ENCODE measurements at regions not wholly inside any gene's neighbourhood (a gene's known extent, or its start where the extent isn't known, plus 50 kb on each side); places are given as distances from the start of the nearest gene placed in this dataset.

- no peak overlapping the region for H3K4me3 ChIP-seq (ENCODE audit: low read depth in 1 of 2, low read length in 2 of 2)
Measured at GRCh38 chr19:28341810-28342350, 871.1 kb downstream of the UQCRFS1 start.

GRCh38 chr19:28334419-28334818, 878.5 kb downstream of the UQCRFS1 start:
- Histone ChIP-seq H3K4me1 (ENCODE audit: insufficient read depth, low read length) (no peaks in the 10 kb centered on the region), H3K9me3 (ENCODE audit: low read length) (no peaks in the 10 kb centered on the region), H3K36me3 (ENCODE audit: insufficient read depth, low read length) (no peaks in the 10 kb centered on the region), H3K27ac (ENCODE audit: low read depth, low read length) (no peak overlapping the region), H3K4me3 (ENCODE audit: low read depth in 1 of 2, low read length in 2 of 2) (no peak overlapping the region), H3K27me3 (ENCODE audit: control insufficient read depth in 1 of 2, insufficient read depth in 2 of 2, low read length in 2 of 2) (no peaks in the 10 kb centered on the region), H3K9ac (ENCODE audit: low read length) (no peak overlapping the region)

More at GRCh38 chr19:28341810-28342350, 871.1 kb downstream of the UQCRFS1 start:
- Histone ChIP-seq H3K9me3 (ENCODE audit: low read length) (no peaks in the 10 kb centered on the region), H3K36me3 (ENCODE audit: insufficient read depth, low read length) (no peaks in the 10 kb centered on the region), H3K27me3 (ENCODE audit: control insufficient read depth in 1 of 2, insufficient read depth in 2 of 2, low read length in 2 of 2) (no peaks in the 10 kb centered on the region), H3K4me1 (ENCODE audit: insufficient read depth, low read length) (no peaks in the 10 kb centered on the region), H3K9ac (ENCODE audit: low read length) (no peak overlapping the region), H3K27ac (ENCODE audit: low read depth, low read length) (no peak overlapping the region)

- H3K9me3 ChIP-seq (ENCODE audit: low read length) = no peaks in the 10 kb centered on the region
- no peak overlapping the region for H3K4me3 ChIP-seq (ENCODE audit: low read depth in 1 of 2, low read length in 2 of 2)
- H3K27ac ChIP-seq (ENCODE audit: low read depth, low read length) = no peak overlapping the region
- H3K4me1 ChIP-seq (ENCODE audit: insufficient read depth, low read length) = no peaks in the 10 kb centered on the region
- H3K9ac ChIP-seq (ENCODE audit: low read length) = no peak overlapping the region
- H3K27me3 ChIP-seq (ENCODE audit: control insufficient read depth in 1 of 2, insufficient read depth in 2 of 2, low read length in 2 of 2) = no peaks in the 10 kb centered on the region
- no peaks in the 10 kb centered on the region for H3K36me3 ChIP-seq (ENCODE audit: insufficient read depth, low read length)
Measured at GRCh38 chr19:28333909-28334308, 879.0 kb downstream of the UQCRFS1 start.

GRCh38 chr19:28332886-28333285, 880.1 kb downstream of the UQCRFS1 start:
- no peaks in the 10 kb centered on the region for H3K36me3 ChIP-seq (ENCODE audit: insufficient read depth, low read length)
- H3K9me3 ChIP-seq (ENCODE audit: low read length) = no peaks in the 10 kb centered on the region
- H3K27ac ChIP-seq (ENCODE audit: low read depth, low read length) = no peak overlapping the region
- H3K9ac ChIP-seq (ENCODE audit: low read length) = no peak overlapping the region
- H3K27me3 ChIP-seq (ENCODE audit: control insufficient read depth in 1 of 2, insufficient read depth in 2 of 2, low read length in 2 of 2) = no peaks in the 10 kb centered on the region
- no peaks in the 10 kb centered on the region for H3K4me1 ChIP-seq (ENCODE audit: insufficient read depth, low read length)
- H3K4me3 ChIP-seq (ENCODE audit: low read depth in 1 of 2, low read length in 2 of 2) = no peak overlapping the region

GRCh38 chr19:28332351-28332750, 880.6 kb downstream of the UQCRFS1 start:
- Histone ChIP-seq H3K36me3 (ENCODE audit: insufficient read depth, low read length) (no peaks in the 10 kb centered on the region), H3K9me3 (ENCODE audit: low read length) (no peaks in the 10 kb centered on the region), H3K27me3 (ENCODE audit: control insufficient read depth in 1 of 2, insufficient read depth in 2 of 2, low read length in 2 of 2) (no peaks in the 10 kb centered on the region)

GRCh38 chr19:28331596-28331995, 881.4 kb downstream of the UQCRFS1 start:
- H3K4me1 ChIP-seq (ENCODE audit: insufficient read depth, low read length) = no peaks in the 10 kb centered on the region
- H3K9ac ChIP-seq (ENCODE audit: low read length) = no peak overlapping the region
- no peak overlapping the region for H3K4me3 ChIP-seq (ENCODE audit: low read depth in 1 of 2, low read length in 2 of 2)
- H3K27ac ChIP-seq (ENCODE audit: low read depth, low read length) = no peak overlapping the region
- H3K27me3 ChIP-seq (ENCODE audit: control insufficient read depth in 1 of 2, insufficient read depth in 2 of 2, low read length in 2 of 2) = no peaks in the 10 kb centered on the region
- H3K36me3 ChIP-seq (ENCODE audit: insufficient read depth, low read length) = no peaks in the 10 kb centered on the region
- H3K9me3 ChIP-seq (ENCODE audit: low read length) = no peaks in the 10 kb centered on the region

More at GRCh38 chr19:28332351-28332750, 880.6 kb downstream of the UQCRFS1 start:
- no peak overlapping the region for H3K4me3 ChIP-seq (ENCODE audit: low read depth in 1 of 2, low read length in 2 of 2)
- no peaks in the 10 kb centered on the region for H3K4me1 ChIP-seq (ENCODE audit: insufficient read depth, low read length)
- no peak overlapping the region for H3K9ac ChIP-seq (ENCODE audit: low read length)
- no peak overlapping the region for H3K27ac ChIP-seq (ENCODE audit: low read depth, low read length)

- no peaks in the 10 kb centered on the region for H3K27me3 ChIP-seq (ENCODE audit: control insufficient read depth in 1 of 2, insufficient read depth in 2 of 2, low read length in 2 of 2)
- H3K9me3 ChIP-seq (ENCODE audit: low read length) = no peaks in the 10 kb centered on the region
- no peak overlapping the region for H3K27ac ChIP-seq (ENCODE audit: low read depth, low read length)
- H3K9ac ChIP-seq (ENCODE audit: low read length) = no peak overlapping the region
- no peak overlapping the region for H3K4me3 ChIP-seq (ENCODE audit: low read depth in 1 of 2, low read length in 2 of 2)
- H3K36me3 ChIP-seq (ENCODE audit: insufficient read depth, low read length) = no peaks in the 10 kb centered on the region
- H3K4me1 ChIP-seq (ENCODE audit: insufficient read depth, low read length) = no peaks in the 10 kb centered on the region
Measured at GRCh38 chr19:28330831-28331230, 882.1 kb downstream of the UQCRFS1 start.

GRCh38 chr19:28329429-28329828, 883.5 kb downstream of the UQCRFS1 start:
- no peak overlapping the region for H3K4me3 ChIP-seq (ENCODE audit: low read depth in 1 of 2, low read length in 2 of 2)
- H3K9ac ChIP-seq (ENCODE audit: low read length) = no peak overlapping the region
- no peaks in the 10 kb centered on the region for H3K27me3 ChIP-seq (ENCODE audit: control insufficient read depth in 1 of 2, insufficient read depth in 2 of 2, low read length in 2 of 2)
- no peaks in the 10 kb centered on the region for H3K4me1 ChIP-seq (ENCODE audit: insufficient read depth, low read length)
- H3K36me3 ChIP-seq (ENCODE audit: insufficient read depth, low read length) = no peaks in the 10 kb centered on the region
- H3K27ac ChIP-seq (ENCODE audit: low read depth, low read length) = no peak overlapping the region
- no peaks in the 10 kb centered on the region for H3K9me3 ChIP-seq (ENCODE audit: low read length)

GRCh38 chr19:28327905-28328304, 885.0 kb downstream of the UQCRFS1 start:
- no peaks in the 10 kb centered on the region for H3K27me3 ChIP-seq (ENCODE audit: control insufficient read depth in 1 of 2, insufficient read depth in 2 of 2, low read length in 2 of 2)
- no peaks in the 10 kb centered on the region for H3K36me3 ChIP-seq (ENCODE audit: insufficient read depth, low read length)
- no peak overlapping the region for H3K9ac ChIP-seq (ENCODE audit: low read length)
- no peaks in the 10 kb centered on the region for H3K9me3 ChIP-seq (ENCODE audit: low read length)
- no peak overlapping the region for H3K27ac ChIP-seq (ENCODE audit: low read depth, low read length)
- no peak overlapping the region for H3K4me3 ChIP-seq (ENCODE audit: low read depth in 1 of 2, low read length in 2 of 2)
- no peaks in the 10 kb centered on the region for H3K4me1 ChIP-seq (ENCODE audit: insufficient read depth, low read length)

- Histone ChIP-seq H3K27me3 (ENCODE audit: control insufficient read depth in 1 of 2, insufficient read depth in 2 of 2, low read length in 2 of 2) (no peaks in the 10 kb centered on the region), H3K4me3 (ENCODE audit: low read depth in 1 of 2, low read length in 2 of 2) (no peak overlapping the region), H3K36me3 (ENCODE audit: insufficient read depth, low read length) (no peaks in the 10 kb centered on the region), H3K27ac (ENCODE audit: low read depth, low read length) (no peak overlapping the region), H3K9me3 (ENCODE audit: low read length) (no peaks in the 10 kb centered on the region), H3K9ac (ENCODE audit: low read length) (no peak overlapping the region), H3K4me1 (ENCODE audit: insufficient read depth, low read length) (no peaks in the 10 kb centered on the region)
Measured at GRCh38 chr19:28326746-28327145, 886.2 kb downstream of the UQCRFS1 start.

GRCh38 chr19:28324275-28325060, 888.5 kb downstream of the UQCRFS1 start:
- H3K4me1 ChIP-seq (ENCODE audit: insufficient read depth, low read length) = no peaks in the 10 kb centered on the region
- H3K9ac ChIP-seq (ENCODE audit: low read length) = no peak overlapping the region
- H3K27me3 ChIP-seq (ENCODE audit: control insufficient read depth in 1 of 2, insufficient read depth in 2 of 2, low read length in 2 of 2) = no peaks in the 10 kb centered on the region
- no peak overlapping the region for H3K27ac ChIP-seq (ENCODE audit: low read depth, low read length)
- H3K4me3 ChIP-seq (ENCODE audit: low read depth in 1 of 2, low read length in 2 of 2) = no peak overlapping the region
- no peaks in the 10 kb centered on the region for H3K36me3 ChIP-seq (ENCODE audit: insufficient read depth, low read length)
- H3K9me3 ChIP-seq (ENCODE audit: low read length) = no peaks in the 10 kb centered on the region

- no peaks in the 10 kb centered on the region for H3K36me3 ChIP-seq (ENCODE audit: insufficient read depth, low read length)
- no peaks in the 10 kb centered on the region for H3K9me3 ChIP-seq (ENCODE audit: low read length)
- H3K27me3 ChIP-seq (ENCODE audit: control insufficient read depth in 1 of 2, insufficient read depth in 2 of 2, low read length in 2 of 2) = no peaks in the 10 kb centered on the region
- no peak overlapping the region for H3K9ac ChIP-seq (ENCODE audit: low read length)
- H3K4me1 ChIP-seq (ENCODE audit: insufficient read depth, low read length) = no peaks in the 10 kb centered on the region
- H3K4me3 ChIP-seq (ENCODE audit: low read depth in 1 of 2, low read length in 2 of 2) = no peak overlapping the region
- no peak overlapping the region for H3K27ac ChIP-seq (ENCODE audit: low read depth, low read length)
Measured at GRCh38 chr19:28322945-28323344, 890.0 kb downstream of the UQCRFS1 start.
